Panc1 (cell line): ENCODE measurements at regions not wholly inside any gene's neighbourhood (a gene's known extent, or its start where the extent isn't known, plus 50 kb on each side); places are given as distances from the start of the nearest gene placed in this dataset.

Experiments used
- ATAC-seq: fragments of 200-7000 bp; cut with Tn5 transposase; 2 replicates; pipeline ENCODE4 v1.9.1; 2020; ENCODE audit warnings: mild to moderate bottlenecking, moderate library complexity
- BruUV-seq: library from RNA; stranded (reverse); fragments of 400-500 nt; replicated peaks from 2 replicates; lab custom pipeline; 2021; lab: Mats Ljungman, UMichigan
- CTCF ChIA-PET: fragments of 300-600 bp; sonication (Branson Sonifier 250); formaldehyde crosslinking; loops from one replicate; lab custom pipeline; 2022; ENCODE audit warnings: antibody characterized with exemption; lab: Charles Lee
- POLR2A ChIA-PET: fragments of 300-600 bp; sonication (Branson Sonifier 250); formaldehyde crosslinking; loops from one replicate; lab custom pipeline; 2022; ENCODE audit warnings: antibody characterized with exemption; lab: Charles Lee
- DNase-seq: peaks from one replicate; pipeline ENCODE4 v3.0.0-alpha.2; 2010; ENCODE audit warnings: low read depth, low spot score
- H3K27ac ChIP-seq: 2 replicates; pipeline ENCODE4 v1.5.1; 2011; ENCODE audit warnings: mild to moderate bottlenecking, low read length, inconsistent platforms
- H3K27me3 ChIP-seq: fragments of 200-500 bp; sonication (Bioruptor generic); 2 replicates; pipeline ENCODE4 v1.6.0; 2014; ENCODE audit warnings: low read length, inconsistent platforms; ENCODE audit not compliant: control insufficient read depth, insufficient read depth
- H3K36me3 ChIP-seq: fragments of 200-500 bp; sonication (Bioruptor generic); 2 replicates; pipeline ENCODE4 v1.5.1; 2014; ENCODE audit warnings: inconsistent platforms, mild to moderate bottlenecking, low read length, moderate library complexity; ENCODE audit not compliant: control insufficient read depth, insufficient read depth
- H3K4me1 ChIP-seq: 2 replicates; pipeline ENCODE4 v1.5.1; 2011; ENCODE audit warnings: inconsistent platforms, mild to moderate bottlenecking, low read length, moderate library complexity; ENCODE audit not compliant: control insufficient read depth, insufficient read depth
- H3K4me3 ChIP-seq, 2 experiments: 2 replicates each; pipeline ENCODE4 v1.5.1; 2011 to 2012; ENCODE audit warnings: low read depth in 2 of 2, low read length in 2 of 2, mild to moderate bottlenecking in 2 of 2, inconsistent platforms in 1 of 2, moderate library complexity in 1 of 2
- H3K9me3 ChIP-seq: fragments of 200-500 bp; sonication (Bioruptor generic); 2 replicates; pipeline ENCODE4 v1.5.1; 2014; ENCODE audit warnings: low read depth, mild to moderate bottlenecking, inconsistent platforms, low read length, moderate library complexity; ENCODE audit not compliant: control insufficient read depth, insufficient read depth
- POLR2AphosphoS5 ChIP-seq: IDR thresholded peaks from 2 replicates; pipeline ENCODE4 v1.6.1; 2012; ENCODE audit warnings: mild to moderate bottlenecking, low read depth, low read length, moderate library complexity
- SIN3A ChIP-seq: IDR thresholded peaks from 2 replicates; pipeline ENCODE4 v1.6.1; 2012; ENCODE audit warnings: low read depth, mild to moderate bottlenecking, low read length, moderate library complexity, borderline replicate concordance; ENCODE audit not compliant: insufficient read depth
- TCF7L2 ChIP-seq: IDR thresholded peaks from 2 replicates; pipeline ENCODE4 v1.6.1; 2011; ENCODE audit warnings: mild to moderate bottlenecking, low read depth, low read length, inconsistent platforms
- in situ Hi-C: cut with HindIII; loops from 2 replicates; pipeline ENCODE4 v1.10.0; 2016; ENCODE audit warnings: low sequenced_read_pairs, low pct_unique_long_range_greater_than_20kb
- intact Hi-C: fragments of 100-400 bp; cut with micrococcal nuclease; formaldehyde crosslinking; loops from one replicate; pipeline ENCODE4 v1.10.0; 2022; ENCODE audit not compliant: unreplicated experiment
- TF ChIP-seq, protein P1 (sequence below): fragments of 450-650 bp; IDR thresholded peaks from 2 replicates; pipeline ENCODE4 v1.5.1; 2017; ENCODE audit warnings: mild to moderate bottlenecking
- TF ChIP-seq, protein P2 (sequence below), 2 experiments: IDR thresholded peaks; 2 replicates each; pipeline ENCODE4 v1.6.1; 2011 to 2012; ENCODE audit warnings: low read depth in 2 of 2, control low read depth in 1 of 2, low read length in 1 of 2, mild to moderate bottlenecking in 1 of 2, moderate library complexity in 1 of 2; ENCODE audit not compliant: insufficient read depth in 1 of 2

DNA sequence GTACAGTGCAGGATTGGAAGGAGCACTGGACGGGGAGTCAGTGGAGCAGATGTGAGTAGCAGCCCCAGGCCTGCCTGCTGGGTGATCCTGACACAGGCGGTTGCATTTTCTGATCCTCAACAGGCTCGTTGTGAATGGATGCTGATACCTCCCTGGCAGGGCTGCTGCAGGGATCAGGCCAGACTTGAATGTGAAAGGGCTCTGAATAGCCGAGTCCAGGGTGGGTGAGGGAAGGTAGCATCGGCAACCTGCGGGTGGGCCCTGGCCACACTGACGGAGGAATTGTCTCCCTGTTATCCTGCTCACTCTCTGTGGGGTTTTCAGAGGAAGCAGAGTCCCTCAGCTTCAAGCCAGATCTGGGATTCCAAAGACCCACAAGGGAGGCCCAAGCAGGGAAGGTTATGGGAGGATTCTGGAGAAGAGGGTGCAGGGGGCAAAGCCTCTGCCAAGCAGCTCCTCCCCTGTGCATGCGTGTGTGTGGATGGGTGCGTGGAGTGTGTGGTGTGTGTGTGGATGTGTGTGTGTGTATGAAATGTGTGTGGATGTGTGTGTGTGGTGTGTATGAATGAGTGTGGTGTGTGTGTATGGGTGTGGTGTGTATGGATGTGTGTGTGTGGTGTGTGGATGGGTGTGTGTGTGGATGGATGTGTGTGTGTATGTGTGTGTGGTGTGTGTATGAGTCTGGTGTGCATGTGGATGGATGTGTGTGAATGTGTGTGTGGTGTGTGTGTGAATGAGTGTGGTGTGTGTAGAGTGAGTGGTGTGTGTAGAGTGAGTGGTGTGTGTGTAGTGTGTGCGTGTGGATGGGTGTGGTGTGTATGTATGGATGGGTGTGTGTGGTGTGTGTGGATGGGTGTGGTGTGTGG, 100.3 kb downstream of the UBIAD1 start:
- no peak for TF ChIP-seq TCF7L2
- no peak for TF ChIP-seq SIN3A
- TF ChIP-seq POLR2AphosphoS5: no peak
- TF ChIP-seq, protein P1, sequence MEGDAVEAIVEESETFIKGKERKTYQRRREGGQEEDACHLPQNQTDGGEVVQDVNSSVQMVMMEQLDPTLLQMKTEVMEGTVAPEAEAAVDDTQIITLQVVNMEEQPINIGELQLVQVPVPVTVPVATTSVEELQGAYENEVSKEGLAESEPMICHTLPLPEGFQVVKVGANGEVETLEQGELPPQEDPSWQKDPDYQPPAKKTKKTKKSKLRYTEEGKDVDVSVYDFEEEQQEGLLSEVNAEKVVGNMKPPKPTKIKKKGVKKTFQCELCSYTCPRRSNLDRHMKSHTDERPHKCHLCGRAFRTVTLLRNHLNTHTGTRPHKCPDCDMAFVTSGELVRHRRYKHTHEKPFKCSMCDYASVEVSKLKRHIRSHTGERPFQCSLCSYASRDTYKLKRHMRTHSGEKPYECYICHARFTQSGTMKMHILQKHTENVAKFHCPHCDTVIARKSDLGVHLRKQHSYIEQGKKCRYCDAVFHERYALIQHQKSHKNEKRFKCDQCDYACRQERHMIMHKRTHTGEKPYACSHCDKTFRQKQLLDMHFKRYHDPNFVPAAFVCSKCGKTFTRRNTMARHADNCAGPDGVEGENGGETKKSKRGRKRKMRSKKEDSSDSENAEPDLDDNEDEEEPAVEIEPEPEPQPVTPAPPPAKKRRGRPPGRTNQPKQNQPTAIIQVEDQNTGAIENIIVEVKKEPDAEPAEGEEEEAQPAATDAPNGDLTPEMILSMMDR: no peak
- TF ChIP-seq, protein P2, sequence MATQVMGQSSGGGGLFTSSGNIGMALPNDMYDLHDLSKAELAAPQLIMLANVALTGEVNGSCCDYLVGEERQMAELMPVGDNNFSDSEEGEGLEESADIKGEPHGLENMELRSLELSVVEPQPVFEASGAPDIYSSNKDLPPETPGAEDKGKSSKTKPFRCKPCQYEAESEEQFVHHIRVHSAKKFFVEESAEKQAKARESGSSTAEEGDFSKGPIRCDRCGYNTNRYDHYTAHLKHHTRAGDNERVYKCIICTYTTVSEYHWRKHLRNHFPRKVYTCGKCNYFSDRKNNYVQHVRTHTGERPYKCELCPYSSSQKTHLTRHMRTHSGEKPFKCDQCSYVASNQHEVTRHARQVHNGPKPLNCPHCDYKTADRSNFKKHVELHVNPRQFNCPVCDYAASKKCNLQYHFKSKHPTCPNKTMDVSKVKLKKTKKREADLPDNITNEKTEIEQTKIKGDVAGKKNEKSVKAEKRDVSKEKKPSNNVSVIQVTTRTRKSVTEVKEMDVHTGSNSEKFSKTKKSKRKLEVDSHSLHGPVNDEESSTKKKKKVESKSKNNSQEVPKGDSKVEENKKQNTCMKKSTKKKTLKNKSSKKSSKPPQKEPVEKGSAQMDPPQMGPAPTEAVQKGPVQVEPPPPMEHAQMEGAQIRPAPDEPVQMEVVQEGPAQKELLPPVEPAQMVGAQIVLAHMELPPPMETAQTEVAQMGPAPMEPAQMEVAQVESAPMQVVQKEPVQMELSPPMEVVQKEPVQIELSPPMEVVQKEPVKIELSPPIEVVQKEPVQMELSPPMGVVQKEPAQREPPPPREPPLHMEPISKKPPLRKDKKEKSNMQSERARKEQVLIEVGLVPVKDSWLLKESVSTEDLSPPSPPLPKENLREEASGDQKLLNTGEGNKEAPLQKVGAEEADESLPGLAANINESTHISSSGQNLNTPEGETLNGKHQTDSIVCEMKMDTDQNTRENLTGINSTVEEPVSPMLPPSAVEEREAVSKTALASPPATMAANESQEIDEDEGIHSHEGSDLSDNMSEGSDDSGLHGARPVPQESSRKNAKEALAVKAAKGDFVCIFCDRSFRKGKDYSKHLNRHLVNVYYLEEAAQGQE (IDR thresholded peaks at IDR 0.05; ENCODE audit: insufficient read depth in 1 of 2, low read depth in 2 of 2, low read length in 1 of 2): no peak
- CTCF ChIA-PET: no interaction called here

DNA sequence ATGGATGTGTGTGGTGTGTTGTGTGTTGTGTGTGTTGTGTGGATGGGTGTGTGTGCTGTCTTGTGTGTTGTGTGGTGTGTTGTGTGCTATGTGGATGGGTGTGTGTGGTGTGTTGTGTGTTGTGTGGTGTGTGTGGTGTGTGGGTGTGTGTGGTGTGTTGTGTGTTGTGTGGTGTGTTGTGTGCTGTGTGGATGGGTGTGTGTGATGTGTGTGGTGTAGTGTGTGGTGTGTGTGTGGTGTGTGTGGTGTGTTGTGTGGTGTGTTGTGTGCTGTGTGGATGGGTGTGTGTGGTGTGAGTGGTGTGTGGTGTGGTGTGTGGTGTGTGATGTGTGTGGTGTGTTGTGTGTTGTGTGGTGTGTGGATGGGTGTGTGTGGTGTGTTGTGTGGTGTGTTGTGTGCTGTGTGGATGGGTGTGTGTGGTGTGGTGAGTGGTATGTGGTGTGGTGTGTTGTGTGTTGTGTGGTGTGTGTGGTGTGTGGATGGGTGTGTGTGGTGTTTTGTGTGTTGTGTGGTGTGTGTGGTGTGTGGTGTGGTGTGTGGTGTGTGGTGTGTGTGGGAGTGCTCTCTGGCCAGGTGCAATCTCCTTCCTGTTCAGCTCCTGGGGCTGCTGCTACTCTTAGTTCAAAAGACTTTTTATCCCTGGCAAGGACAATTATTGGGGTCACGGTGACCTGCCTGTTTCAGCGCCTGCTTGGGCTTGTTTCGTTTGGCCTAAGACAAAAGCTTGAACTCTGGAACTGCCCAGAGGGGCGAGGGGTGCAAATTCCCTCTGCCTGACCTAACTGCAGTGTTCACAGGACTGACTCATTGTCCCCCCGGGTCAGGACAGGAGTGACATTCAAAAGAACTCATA, 101.1 kb downstream of the UBIAD1 start:
- in situ Hi-C loops: no loop called here
- Histone ChIP-seq H3K9me3 (no peaks in the 10 kb centered on the region), H3K4me1 (no peaks in the 10 kb centered on the region), H3K4me3 (no peak overlapping the region), H3K27me3 (no peaks in the 10 kb centered on the region), H3K36me3 (no peaks in the 10 kb centered on the region), H3K27ac (no peak overlapping the region)
- TF ChIP-seq, protein P2 (IDR thresholded peaks at IDR 0.05; ENCODE audit: insufficient read depth in 1 of 2, low read depth in 2 of 2, low read length in 1 of 2): no peak
- TF ChIP-seq, protein P1: no peak
- TF ChIP-seq POLR2AphosphoS5 (no peak), TCF7L2 (no peak), SIN3A (no peak)
- ATAC-seq (peak; percentile 28; the same call in 1 of the 2 replicates), DNase-seq (no peak)
- intact Hi-C loops: no loop called here
- BruUV-seq: no TSS peak
- ChIA-PET CTCF (interaction anchor here (0.5 kb wide), 1 partner anchor 265 kb away, joined by 4 read pairs; no protein-coding TSS in a partner anchor), POLR2A (no interaction called here)

More for the DNA sequence above, 100.3 kb downstream of the UBIAD1 start:
- intact Hi-C loops (no loop called here), in situ Hi-C loops (no loop called here)
- no peaks in the 10 kb centered on the region for H3K27me3 ChIP-seq
- BruUV-seq: no TSS peak
- POLR2A ChIA-PET: no interaction called here
- H3K4me1 ChIP-seq: no peaks in the 10 kb centered on the region
- H3K9me3 ChIP-seq: no peaks in the 10 kb centered on the region
- no peak overlapping the region for H3K4me3 ChIP-seq
- ATAC-seq: no peak
- H3K36me3 ChIP-seq: no peaks in the 10 kb centered on the region
- DNase-seq: no peak
- H3K27ac ChIP-seq: no peak overlapping the region
